IMR-90 (cell line): ENCODE measurements at regions not wholly inside any gene's neighbourhood (a gene's known extent, or its start where the extent isn't known, plus 50 kb on each side); places are given as distances from the start of the nearest gene placed in this dataset.

ENCODE experiments used
- ATAC-seq: fragments of 200-7000 bp; cut with Tn5 transposase; 2 replicates; pipeline ENCODE4 v1.9.1; 2020; ENCODE audit warnings: low read depth, mild to moderate bottlenecking, moderate library complexity
- BruUV-seq: library from RNA; stranded (reverse); fragments of 400-500 nt; replicated peaks from 2 replicates; lab custom pipeline; 2021; lab: Mats Ljungman, UMichigan
- CTCF ChIA-PET: fragments of 300-600 bp; formaldehyde crosslinking; extraction: SDS; loops from one replicate; lab custom pipeline; 2021; ENCODE audit warnings: antibody characterized with exemption; lab: Yijun Ruan, JAX
- POLR2A ChIA-PET: fragments of 300-600 bp; sonication (Branson Sonifier 250); formaldehyde crosslinking; loops from one replicate; lab custom pipeline; 2022; ENCODE audit warnings: antibody characterized with exemption; ENCODE audit not compliant: unreplicated experiment; lab: Charles Lee
- DNase-seq: peaks from one replicate; pipeline ENCODE4 v3.0.0; 2013
- H2AFZ ChIP-seq: replicated peaks from 2 replicates; pipeline ENCODE3; 2013; ENCODE audit warnings: low read length, mild to moderate bottlenecking; ENCODE audit not compliant: poor library complexity
- H2AK5ac ChIP-seq: 2 replicates; pipeline ENCODE4 v1.6.1; 2013; ENCODE audit warnings: low read depth, low read length, inconsistent platforms
- H2AK9ac ChIP-seq: replicated peaks from 2 replicates; pipeline ENCODE3; 2013; ENCODE audit warnings: mild to moderate bottlenecking, low read depth, low read length, moderate library complexity; ENCODE audit not compliant: poor library complexity
- H2BK120ac ChIP-seq: 2 replicates; pipeline ENCODE4 v1.6.1; 2013; ENCODE audit warnings: low read depth, low read length, inconsistent platforms
- H2BK15ac ChIP-seq: 3 replicates; pipeline ENCODE4 v1.6.1; 2013; ENCODE audit warnings: low read depth, low read length, inconsistent platforms
- H2BK20ac ChIP-seq: 2 replicates; pipeline ENCODE4 v1.6.1; 2013; ENCODE audit warnings: low read depth, mild to moderate bottlenecking, inconsistent platforms, low read length, moderate library complexity
- H2BK5ac ChIP-seq: 2 replicates; pipeline ENCODE4 v1.6.1; 2013; ENCODE audit warnings: mild to moderate bottlenecking, low read depth, low read length, inconsistent platforms; ENCODE audit not compliant: poor library complexity, severe bottlenecking
- H3K14ac ChIP-seq: replicated peaks from 2 replicates; pipeline ENCODE4 v1.6.1; 2013; ENCODE audit warnings: low read depth, low read length, inconsistent platforms
- H3K18ac ChIP-seq: 2 replicates; pipeline ENCODE4 v1.6.1; 2013; ENCODE audit warnings: low read depth, low read length, control low read depth
- H3K23ac ChIP-seq: 2 replicates; pipeline ENCODE4 v1.6.1; 2013; ENCODE audit warnings: low read depth, low read length, inconsistent platforms
- H3K27ac ChIP-seq: 2 replicates; pipeline ENCODE4 v1.5.1; 2013; ENCODE audit warnings: mild to moderate bottlenecking, control low read depth, low read length; ENCODE audit not compliant: insufficient read depth
- H3K27me3 ChIP-seq: 2 replicates; pipeline ENCODE4 v1.6.1; 2013; ENCODE audit warnings: low read length; ENCODE audit not compliant: control insufficient read depth, insufficient read depth
- H3K36me3 ChIP-seq: 2 replicates; pipeline ENCODE4 v1.6.1; 2013; ENCODE audit warnings: low read length, mixed read lengths; ENCODE audit not compliant: control insufficient read depth, insufficient read depth
- H3K4ac ChIP-seq: 2 replicates; pipeline ENCODE4 v1.6.1; 2013; ENCODE audit warnings: low read depth, low read length, inconsistent platforms
- H3K4me1 ChIP-seq: 2 replicates; pipeline ENCODE4 v1.6.1; 2013; ENCODE audit warnings: low read length, mixed read lengths; ENCODE audit not compliant: control insufficient read depth, insufficient read depth
- H3K4me2 ChIP-seq: 2 replicates; pipeline ENCODE4 v1.6.1; 2013; ENCODE audit warnings: low read depth, mild to moderate bottlenecking, control low read depth, low read length, moderate library complexity
- H3K4me3 ChIP-seq: 2 replicates; pipeline ENCODE4 v1.5.1; 2013; ENCODE audit warnings: low read depth, mild to moderate bottlenecking, control low read depth, low read length, moderate library complexity; ENCODE audit not compliant: insufficient read depth
- H3K56ac ChIP-seq: 2 replicates; pipeline ENCODE4 v1.6.1; 2013; ENCODE audit warnings: low read length, inconsistent platforms; ENCODE audit not compliant: insufficient read depth; ENCODE audit errors: extremely low read depth
- H3K79me1 ChIP-seq, 2 experiments: 2 replicates each; pipeline ENCODE4 v1.6.1; 2013; ENCODE audit warnings: low read length in 2 of 2, inconsistent platforms in 1 of 2, low read depth in 1 of 2
- H3K9ac ChIP-seq: 2 replicates; pipeline ENCODE4 v1.6.1; 2013; ENCODE audit warnings: low read depth, low read length, control low read depth
- H3K9me1 ChIP-seq: 2 replicates; pipeline ENCODE4 v1.6.1; 2013; ENCODE audit warnings: low read length, inconsistent platforms; ENCODE audit not compliant: insufficient read depth
- H3K9me3 ChIP-seq: 2 replicates; pipeline ENCODE4 v1.6.1; 2013; ENCODE audit warnings: low read length; ENCODE audit not compliant: control insufficient read depth, insufficient read depth
- H4K20me1 ChIP-seq: 2 replicates; pipeline ENCODE4 v1.6.1; 2013; ENCODE audit warnings: low read length, inconsistent platforms; ENCODE audit not compliant: insufficient read depth
- H4K5ac ChIP-seq: 2 replicates; pipeline ENCODE4 v1.6.1; 2013; ENCODE audit warnings: mild to moderate bottlenecking, low read depth, low read length, control low read depth
- H4K8ac ChIP-seq, 2 experiments: 2 replicates each; pipeline ENCODE4 v1.6.1; 2013; ENCODE audit warnings: low read depth in 2 of 2, low read length in 2 of 2, control low read depth in 1 of 2, inconsistent platforms in 1 of 2
- H4K91ac ChIP-seq: 2 replicates; pipeline ENCODE4 v1.6.1; 2013; ENCODE audit warnings: low read depth, low read length, inconsistent platforms; ENCODE audit not compliant: insufficient read depth
- MAFK ChIP-seq: IDR thresholded peaks from 2 replicates; pipeline ENCODE4 v1.6.1; 2012; ENCODE audit warnings: low read depth, low read length, improper control_type of control experiment
- dilution Hi-C: fragments of 300-500 bp; cut with HindIII; formaldehyde crosslinking; loops from one replicate; pipeline ENCODE4 v1.14.3; 2018; ENCODE audit warnings: low sequenced_read_pairs; ENCODE audit not compliant: unreplicated experiment
- in situ Hi-C: fragments of 300-500 bp; cut with MboI; formaldehyde crosslinking; loops from 3 replicates; pipeline ENCODE4 v1.14.3; 2019; ENCODE audit warnings: low sequenced_read_pairs, inconsistent platforms, mixed read lengths
- intact Hi-C: fragments of 100-400 bp; cut with micrococcal nuclease; formaldehyde crosslinking; loops from 2 replicates; pipeline ENCODE4 v1.10.0; 2022
- TF ChIP-seq, protein P1 (sequence below): conservative IDR thresholded peaks from 2 replicates; pipeline ENCODE4 v1.5.1; 2012; ENCODE audit warnings: mild to moderate bottlenecking, low read depth, low read length, improper control_type of control experiment

GRCh38 chr4:105074097-105074496 is 72.6 kb upstream of the TET2 start:
- no peak overlapping the region for H3K14ac ChIP-seq
- no peaks in the 10 kb centered on the region for H3K27me3 ChIP-seq
- H3K4me3 ChIP-seq: no peak overlapping the region
- BruUV-seq: no TSS peak
- H3K9me1 ChIP-seq: no peaks in the 10 kb centered on the region
- H2AK5ac ChIP-seq: no peak overlapping the region
- TF ChIP-seq, protein P1, sequence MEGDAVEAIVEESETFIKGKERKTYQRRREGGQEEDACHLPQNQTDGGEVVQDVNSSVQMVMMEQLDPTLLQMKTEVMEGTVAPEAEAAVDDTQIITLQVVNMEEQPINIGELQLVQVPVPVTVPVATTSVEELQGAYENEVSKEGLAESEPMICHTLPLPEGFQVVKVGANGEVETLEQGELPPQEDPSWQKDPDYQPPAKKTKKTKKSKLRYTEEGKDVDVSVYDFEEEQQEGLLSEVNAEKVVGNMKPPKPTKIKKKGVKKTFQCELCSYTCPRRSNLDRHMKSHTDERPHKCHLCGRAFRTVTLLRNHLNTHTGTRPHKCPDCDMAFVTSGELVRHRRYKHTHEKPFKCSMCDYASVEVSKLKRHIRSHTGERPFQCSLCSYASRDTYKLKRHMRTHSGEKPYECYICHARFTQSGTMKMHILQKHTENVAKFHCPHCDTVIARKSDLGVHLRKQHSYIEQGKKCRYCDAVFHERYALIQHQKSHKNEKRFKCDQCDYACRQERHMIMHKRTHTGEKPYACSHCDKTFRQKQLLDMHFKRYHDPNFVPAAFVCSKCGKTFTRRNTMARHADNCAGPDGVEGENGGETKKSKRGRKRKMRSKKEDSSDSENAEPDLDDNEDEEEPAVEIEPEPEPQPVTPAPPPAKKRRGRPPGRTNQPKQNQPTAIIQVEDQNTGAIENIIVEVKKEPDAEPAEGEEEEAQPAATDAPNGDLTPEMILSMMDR: no peak
- peak; percentile 54 for TF ChIP-seq MAFK
- no peaks in the 10 kb centered on the region for H3K9me3 ChIP-seq
- DNase-seq: no peak
- H3K79me1 ChIP-seq: no peaks in the 10 kb centered on the region
- H2BK15ac ChIP-seq: no peak overlapping the region
- H3K27ac ChIP-seq: no peak overlapping the region
- H2BK20ac ChIP-seq: no peak overlapping the region
- H3K56ac ChIP-seq: no peak overlapping the region
- H3K9ac ChIP-seq: no peak overlapping the region
- no peak overlapping the region for H2AFZ ChIP-seq
- H3K4me2 ChIP-seq: no peak overlapping the region
- H3K18ac ChIP-seq: no peak overlapping the region
- H3K4ac ChIP-seq: no peak overlapping the region
- no peaks in the 10 kb centered on the region for H4K20me1 ChIP-seq
- no peaks in the 10 kb centered on the region for H3K4me1 ChIP-seq
- POLR2A ChIA-PET: no interaction called here
- no peak overlapping the region for H2AK9ac ChIP-seq
- ATAC-seq: no peak
- intact Hi-C loops (no loop called here), dilution Hi-C loops (no loop called here), in situ Hi-C loops (no loop called here)
- CTCF ChIA-PET: no interaction called here
- H3K36me3 ChIP-seq: no peaks in the 10 kb centered on the region
- no peak overlapping the region for H4K91ac ChIP-seq
- no peak overlapping the region for H4K8ac ChIP-seq
- no peak overlapping the region for H3K23ac ChIP-seq
- no peak overlapping the region for H2BK5ac ChIP-seq
- no peak overlapping the region for H4K5ac ChIP-seq
- no peak overlapping the region for H2BK120ac ChIP-seq
